ENCODE measurements at regions not wholly inside any gene's neighbourhood (a gene's known extent, or its start where the extent isn't known, plus 50 kb on each side); places are given as distances from the start of the nearest gene placed in this dataset.

DNA sequence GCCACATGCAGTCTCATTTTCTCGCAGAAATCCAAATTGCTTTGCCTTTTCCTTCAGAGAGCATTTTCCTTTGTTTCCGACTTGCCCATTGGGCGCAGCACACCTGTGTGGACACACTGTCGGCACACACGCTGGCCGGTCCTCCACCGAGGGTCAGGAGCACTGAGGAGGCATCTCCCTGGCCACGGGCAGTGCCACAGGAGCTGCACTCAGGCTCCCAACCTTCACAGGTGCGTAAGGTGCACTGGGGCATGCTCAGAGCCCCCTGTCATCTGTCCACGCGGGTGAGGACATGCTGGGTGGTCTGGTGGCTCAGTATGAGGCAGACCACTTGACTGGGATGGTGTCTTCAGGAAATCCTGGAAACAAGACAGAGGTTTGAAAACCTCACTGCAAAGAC, 779.1 kb downstream of the BRD1 start:
- DNase-seq = no peak

DNA sequence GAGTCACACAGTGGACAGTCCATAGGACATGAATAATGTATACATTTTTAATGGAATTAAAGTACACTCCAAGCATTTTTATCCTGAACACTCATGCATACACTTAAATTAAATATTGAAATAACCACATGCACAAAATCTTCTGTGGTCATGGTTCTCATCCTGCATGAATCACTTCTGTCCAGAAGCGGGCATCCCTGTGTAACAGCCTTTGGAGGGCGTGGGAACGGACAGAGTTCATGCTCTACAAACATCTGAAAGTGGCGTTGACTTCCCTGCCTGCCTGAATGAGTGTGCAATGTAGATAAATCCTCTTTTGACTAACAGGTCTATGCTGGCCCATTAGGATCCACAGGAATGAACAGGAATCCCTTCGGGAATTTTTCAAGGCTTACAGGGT, 780.2 kb downstream of the BRD1 start:
- no peak for DNase-seq

DNA sequence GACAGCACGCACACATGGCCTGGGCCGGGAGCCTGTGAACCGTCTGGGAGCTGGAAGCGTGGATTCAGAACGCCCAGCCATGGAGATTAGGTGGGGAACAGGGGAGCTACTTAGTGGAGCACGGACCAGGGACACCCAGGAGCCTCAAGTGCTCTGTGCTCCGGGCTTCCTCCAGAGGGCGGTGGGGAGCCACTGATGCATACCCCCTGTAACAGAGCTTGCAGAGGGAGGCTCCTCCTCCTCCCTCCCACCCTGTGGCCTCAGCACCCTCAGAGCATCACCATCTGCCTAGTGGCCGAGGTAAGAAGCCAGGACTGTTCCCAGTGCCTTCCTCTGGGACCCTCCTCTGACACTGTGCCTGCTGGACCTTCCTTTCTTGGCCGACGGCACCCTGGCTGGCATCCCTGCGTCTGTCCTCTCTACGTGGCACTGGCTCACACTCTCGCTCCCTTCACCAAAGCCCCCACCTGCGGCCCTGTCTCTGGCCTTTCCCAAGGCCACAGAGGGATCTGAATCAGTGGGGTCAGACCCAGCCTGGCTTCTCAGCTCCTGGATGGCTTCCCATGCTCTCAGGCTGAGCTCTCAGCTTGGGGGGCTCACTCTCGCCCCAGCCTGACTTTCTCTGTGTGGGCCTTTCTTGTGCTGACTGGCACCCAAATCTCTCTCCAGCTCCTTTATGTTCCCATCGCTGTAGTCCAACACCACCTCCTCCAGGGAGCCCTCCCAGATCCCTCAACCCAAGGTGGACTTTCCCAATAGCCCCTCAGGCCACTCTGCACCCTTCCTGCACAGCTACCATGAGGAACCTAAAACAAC, 780.9 kb downstream of the BRD1 start:
- DNase-seq = peak; percentile 24 to 35

DNA sequence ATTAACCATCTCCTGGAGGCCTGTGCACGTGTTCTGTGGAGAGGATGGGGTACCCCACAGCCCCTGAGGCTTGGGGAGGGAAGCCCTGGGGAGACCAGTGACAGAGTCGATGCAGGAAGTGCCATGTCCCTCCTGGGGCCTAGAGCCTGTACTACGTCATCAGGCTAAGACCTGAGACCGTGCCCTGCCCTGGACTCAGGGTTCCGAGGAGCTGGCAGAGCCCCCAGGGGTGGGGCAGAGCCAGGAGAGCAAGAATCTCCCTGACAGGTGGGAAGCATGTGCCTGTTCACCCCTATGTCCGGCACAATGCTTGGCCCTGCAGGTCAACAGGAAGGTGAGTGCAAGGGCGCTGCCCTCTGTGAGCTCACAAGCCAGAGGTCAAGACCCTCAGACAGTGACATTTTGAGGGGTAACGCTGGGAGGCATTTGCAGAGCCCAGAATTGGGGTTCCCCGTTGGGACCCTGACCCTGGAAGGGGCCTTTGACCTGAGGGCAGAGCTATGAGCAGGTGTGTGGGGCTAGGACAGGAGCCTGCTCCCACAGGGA, 781.6 kb downstream of the BRD1 start:
- DNase-seq = no peak

DNA sequence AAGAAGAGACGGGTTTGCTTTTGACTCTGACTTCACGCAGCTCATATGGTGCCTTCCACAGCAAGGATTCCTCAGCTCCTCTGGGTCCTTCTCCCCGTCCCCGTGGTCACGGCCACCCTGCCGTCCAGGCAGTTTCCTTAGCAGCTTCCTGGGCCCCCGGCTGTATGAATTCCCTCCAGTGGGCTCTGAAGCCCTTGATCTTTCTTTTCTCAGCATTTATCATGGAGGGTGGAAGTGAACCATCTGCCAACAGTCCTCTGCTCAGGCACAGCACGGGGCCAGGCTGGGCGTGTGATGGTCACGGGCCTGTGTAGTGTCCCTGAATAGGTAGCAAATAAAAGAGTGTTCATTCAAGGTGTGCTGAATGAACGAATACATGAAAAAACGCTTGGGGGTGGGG, 782.4 kb downstream of the BRD1 start:
- DNase-seq = no peak

DNA sequence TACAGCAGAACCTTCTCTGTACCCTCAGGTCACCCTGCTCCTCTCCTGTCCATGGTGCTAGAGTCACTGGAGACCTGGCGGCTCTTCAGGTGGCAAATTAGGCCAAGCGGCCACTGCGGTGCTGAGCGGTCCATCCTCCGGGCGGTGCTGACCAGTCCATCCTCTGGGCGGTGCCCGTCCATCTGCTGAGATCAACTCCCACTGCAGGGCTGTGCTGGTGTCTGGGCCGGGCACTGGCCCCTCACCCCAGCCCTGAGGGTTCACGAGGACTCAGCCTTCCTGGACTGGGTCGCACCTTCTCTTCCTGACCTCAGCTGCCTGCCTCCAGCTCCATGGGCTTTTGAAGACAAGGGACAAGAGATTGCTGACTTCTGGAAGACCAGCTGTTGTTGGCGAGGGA, 782.9 kb downstream of the BRD1 start:
- DNase-seq = no peak

DNA sequence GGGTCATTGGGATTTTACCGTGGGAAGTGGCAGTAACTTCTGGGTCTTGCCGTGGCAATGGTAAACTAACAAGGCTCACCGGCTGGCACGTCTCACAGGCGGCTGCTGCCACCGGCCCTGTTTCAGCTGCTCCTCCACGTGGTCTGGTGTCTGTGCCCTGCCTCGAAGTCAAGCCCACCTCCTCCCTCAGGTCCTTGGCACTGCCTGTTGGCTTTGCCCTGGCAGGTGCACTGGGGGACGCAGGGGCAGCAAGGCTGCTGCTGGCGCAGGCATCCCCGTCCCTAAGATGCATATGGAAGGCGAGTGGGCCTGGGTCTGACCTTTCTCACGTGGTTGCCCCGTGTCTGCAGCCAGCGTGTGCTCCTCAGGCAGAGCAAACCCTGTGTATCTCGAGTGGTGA, 783.6 kb downstream of the BRD1 start:
- DNase-seq = no peak

DNA sequence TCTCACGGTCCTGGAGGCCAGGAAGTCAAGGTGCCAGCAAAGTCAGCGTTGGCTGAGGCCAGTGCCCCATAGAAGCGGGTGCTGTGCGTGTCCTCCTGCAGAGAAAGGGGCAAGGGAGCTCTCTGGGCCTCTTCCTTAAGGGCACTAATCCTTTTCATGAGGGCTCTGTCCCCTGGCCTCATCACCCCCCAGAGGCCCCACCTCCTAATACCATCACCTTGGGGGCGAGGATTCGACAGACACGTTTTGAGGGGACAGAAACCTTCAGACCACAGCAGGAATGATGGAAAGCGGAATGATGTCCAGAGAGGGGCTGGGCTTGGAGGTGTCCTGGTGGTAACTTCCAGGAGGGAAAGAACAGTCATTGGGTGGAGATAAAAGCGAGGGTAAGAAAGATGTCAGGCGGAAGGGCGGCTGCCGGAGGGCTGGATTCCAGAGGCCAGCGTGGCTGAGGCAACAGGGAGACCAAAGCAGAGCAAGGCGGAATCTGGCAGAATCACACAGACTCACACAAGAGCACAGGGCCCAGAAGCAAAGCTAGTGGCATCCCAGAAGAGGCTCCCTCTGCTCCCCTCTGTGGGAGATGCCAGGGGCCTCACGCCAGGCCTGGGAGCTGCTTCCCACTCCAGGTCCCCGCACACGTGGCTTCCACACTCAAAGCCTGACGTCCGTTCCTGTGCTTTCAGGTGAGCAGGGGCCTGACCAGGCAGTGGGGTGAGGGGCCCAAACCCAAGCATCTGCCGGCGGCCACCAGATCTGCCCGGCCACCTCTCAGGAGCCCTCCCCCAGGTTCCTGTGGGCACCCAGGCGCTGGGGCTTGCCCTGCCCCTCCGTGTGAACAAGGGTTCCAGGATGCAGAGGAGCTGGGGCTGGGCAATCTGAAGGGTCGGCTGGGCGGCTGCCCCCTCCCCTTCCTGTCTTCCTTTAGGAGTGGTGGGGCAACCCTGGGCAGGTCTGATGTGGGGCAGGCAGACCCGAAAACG, 784.5 kb downstream of the BRD1 start:
- no peak for DNase-seq

DNA sequence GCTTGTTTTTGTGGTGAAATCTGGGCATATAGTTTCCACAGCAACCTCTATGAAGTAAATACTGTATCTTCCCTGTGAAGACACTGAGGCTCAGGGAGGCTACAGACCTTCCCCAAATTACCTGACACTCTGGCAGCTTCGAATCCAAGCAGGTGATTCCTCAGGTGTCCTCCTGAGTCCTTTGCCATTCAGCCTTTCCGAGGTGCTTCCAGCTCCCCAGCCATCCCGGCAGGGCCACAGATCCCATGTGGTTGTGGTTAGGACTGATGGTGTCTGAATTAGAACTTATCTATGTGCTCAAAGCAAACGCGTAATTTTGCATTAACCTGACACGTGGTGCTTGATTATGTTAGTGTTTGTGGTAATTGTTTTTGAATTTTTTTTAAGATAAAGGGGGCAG, 785.6 kb downstream of the BRD1 start:
- no peak for DNase-seq

DNA sequence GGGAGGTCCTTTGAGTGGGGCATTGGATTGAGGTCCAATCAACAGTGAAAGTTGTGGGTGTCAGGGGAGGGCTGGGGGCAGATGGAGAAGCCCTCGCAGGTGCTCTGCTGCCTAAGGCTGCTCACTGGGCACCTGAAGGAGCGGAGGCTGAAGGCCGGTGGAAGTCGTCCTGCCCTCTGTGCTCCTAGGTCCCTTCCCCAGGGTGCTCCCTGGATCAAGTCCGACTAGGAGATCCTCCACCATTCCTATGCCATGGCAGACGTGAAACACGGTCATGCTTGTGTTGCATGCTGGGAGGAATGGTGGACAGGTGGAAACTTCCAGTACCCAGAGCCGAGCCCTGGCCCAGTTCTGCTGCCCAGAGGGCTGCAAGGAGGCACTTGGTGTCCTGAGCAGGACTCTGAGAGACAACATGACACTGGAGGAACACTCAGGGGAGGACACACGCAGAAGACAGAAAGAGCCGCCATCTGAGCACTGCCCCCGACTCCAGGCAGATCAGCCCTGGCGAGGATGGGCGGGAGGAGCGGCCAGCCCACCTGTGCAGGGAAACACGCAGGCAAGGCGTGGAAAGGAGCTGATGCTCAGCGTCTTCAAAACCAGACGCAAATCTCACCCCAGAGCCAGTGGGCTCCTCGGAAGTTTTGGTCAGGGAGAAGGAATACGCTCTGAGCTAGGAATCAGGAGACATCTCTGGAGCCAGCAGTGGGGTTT, 786.8 kb downstream of the BRD1 start:
- DNase-seq = no peak

DNA sequence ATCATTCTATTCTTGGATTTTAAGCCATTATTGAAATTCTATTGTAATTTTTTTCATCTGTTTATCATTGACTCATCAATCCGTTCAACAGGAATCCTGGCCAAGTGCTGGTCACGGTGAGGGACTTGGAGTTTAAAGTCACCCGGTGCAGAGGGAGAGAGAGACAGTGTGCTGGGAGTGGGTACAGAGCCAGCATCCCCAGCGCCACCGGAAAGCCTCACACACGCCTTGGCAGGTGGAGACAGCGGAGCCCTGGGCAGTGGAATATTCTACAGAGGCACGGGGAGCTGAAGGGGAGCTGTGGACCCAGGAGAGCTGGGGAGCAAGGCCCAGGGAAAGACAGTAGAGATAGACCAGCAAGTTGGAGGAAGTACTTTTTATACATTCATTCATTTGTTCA, 787.6 kb downstream of the BRD1 start:
- DNase-seq = no peak

DNA sequence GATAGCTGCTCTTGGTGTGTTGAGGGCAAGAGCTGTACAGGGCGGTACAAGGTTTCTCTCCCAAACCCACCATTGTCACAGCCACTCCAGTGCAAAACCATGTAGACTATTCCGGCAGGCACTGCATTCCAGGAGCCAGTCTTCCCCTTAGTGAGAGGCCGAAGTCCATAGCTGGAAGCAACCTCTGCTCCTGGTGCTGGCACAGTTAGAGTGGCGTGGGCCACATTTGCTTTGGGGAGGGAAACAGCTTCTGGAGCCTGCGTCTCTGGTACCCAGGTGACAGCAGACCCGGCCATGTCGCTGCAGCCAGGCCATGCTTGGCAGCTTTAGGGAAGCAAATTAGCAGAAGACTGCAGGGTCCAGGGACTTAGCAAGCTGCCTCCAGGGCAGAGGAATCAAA, 788.0 kb downstream of the BRD1 start:
- no peak for DNase-seq

DNA sequence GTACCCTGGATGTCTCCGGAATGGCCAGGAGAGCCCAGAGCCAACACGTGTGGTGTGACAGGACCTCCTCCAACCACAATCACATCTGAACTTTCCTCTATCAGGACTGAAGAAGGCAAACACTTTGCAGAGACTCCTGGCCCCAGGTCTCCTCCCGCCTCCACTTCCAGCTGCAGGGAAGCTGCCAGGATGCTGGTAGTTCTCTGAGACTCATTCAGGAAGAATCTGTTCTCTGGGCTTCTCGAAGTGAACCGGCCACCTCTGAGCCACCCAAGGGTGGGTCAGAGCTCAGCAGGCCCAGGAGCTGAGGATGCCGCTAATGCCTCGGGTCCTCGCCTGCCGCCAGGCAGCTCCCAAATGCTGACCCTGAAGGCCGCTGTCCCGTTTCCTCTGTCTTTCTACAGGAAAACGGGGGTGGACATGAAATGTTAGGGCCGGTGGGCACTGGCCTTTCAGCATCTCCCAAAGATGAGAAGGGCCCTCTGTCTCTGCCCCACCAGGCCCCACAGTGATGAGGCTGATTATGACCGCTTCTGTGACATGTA, 789.9 kb downstream of the BRD1 start:
- DNase-seq = no peak

DNA sequence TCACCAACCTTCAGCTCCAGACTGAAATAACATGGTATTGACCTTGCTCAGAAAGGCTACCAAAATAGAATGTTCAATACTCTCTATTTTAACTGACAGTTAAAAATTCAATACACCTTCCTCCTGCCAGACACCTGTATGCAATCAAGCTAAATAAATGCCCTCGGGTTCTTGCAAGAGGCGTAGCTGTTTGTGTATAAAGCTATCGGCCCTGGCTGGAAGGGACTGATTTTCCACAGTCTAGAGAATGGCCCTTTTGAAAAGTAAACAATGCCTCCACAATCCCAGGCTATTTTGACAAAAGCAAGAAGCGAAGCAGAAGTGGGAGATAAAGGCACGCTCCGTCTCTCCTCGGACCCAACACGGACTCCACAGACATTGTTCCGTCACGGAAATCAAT, 791.2 kb downstream of the BRD1 start:
- DNase-seq = no peak

DNA sequence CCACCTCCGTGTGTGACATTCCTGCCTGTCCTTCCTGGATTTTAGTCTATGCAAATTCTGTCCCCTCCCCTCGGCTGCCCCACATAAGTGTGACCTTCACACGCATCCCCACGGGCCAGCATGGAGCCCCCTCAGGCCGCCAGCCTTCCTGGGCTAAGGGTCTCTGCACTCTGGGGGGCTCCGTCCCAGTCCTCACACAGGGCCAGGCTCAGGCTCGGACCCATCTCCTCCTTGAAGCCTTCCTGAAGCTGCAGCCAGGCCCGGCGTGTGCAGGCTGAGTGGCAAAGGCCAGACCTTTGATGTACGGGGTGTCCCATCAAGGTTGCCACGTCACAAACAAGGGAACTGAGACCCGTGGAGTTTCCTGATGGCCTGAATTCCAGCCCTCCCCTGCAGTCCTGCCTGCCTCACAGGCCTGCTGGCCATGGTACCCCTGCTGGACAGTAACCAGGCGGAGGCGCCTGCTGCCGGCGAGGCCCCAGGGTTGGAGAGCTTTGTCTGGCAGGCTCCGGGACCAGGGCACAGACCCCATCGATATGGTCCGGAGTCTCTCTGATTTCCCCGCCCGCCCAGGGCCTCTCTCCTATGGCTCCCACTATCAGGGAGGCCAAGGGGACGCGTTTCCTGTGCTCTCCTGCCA, 791.7 kb downstream of the BRD1 start:
- DNase-seq = no peak

DNA sequence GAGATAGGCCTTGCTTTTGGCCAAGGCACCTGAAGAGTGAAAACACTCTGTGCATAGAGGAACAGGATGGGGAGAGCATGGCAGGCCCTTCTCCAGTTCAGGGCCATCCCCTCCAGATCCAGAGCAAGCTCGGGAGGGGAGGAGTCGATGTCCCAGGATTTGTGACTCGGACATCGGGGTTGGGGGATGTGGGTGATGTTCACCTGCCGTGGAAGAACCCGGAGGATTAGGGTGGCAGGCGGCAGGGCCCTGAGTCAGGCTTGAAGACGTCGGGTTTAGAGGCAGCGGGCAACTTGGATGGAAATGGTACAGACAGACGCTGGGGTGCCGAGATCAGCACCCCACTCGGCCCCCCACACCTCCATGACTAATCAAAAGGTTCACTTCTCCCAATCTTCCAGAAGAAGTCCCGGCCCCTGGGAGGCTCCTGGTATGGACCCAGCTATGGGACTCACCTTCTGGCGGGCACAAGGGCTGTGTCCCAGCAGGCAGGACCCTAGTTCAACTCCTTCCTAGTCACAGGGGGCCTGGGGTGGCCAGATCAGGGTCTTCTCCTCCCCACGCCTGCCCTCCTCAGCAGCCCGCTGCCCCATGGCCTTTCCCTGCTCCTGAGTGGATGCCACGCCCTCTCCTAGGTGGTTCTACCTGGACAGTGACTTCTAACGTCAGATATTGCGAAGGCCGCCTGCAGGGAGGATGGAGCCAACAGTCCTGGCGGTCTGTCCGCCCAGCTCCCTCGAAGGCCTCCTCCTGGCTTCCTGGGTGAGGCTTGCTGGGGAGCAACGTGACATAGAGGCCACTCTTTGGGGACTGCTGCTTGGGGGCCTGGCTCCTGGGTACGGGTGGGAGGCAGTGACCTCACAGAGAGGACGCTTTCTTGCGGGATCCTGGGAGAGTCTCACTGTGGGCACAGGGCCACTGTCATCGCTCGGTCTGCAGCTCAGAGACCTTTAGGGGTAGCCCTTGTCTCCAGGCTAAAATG, 792.5 kb downstream of the BRD1 start:
- DNase-seq = no peak

DNA sequence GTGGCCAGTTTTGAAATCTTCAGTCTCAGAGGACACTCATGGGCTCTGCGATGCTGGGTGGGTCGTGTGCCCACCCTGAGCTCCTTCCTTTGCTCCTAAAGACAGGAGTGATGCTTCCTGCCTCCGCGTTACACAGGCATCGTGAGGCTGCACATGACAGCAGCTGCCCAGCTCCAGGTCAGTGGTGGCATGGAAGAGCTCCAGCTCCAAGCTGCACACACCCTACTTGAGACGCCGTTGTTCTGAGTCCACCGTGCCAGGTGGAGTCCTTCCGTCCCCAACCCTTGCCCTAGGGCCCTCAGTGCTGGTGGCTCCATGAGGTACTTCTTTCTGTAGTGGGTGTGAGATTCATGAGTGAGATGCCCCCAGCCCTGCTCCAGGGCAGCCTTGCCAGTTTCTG, 794.1 kb downstream of the BRD1 start:
- DNase-seq = no peak

DNA sequence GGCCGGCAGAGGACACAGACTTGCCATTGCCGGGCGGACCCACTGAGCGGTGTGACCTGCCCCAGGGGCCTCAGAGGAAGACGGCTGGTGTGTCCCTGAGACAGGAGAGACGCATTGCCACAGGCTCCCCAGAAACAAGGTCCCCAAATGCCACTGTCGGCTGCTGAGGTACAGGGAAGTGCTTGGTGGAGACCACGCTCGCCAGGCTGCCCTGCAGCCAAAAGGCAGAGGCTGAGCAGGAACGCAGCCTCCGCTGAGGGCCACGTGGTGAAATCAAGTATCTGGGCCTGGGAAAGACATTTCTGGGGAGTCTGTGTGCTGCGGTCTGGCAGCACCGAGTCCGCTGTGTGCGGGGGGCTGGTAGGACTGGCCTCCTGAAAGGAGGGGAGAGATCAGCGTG, 794.9 kb downstream of the BRD1 start:
- DNase-seq = no peak

DNA sequence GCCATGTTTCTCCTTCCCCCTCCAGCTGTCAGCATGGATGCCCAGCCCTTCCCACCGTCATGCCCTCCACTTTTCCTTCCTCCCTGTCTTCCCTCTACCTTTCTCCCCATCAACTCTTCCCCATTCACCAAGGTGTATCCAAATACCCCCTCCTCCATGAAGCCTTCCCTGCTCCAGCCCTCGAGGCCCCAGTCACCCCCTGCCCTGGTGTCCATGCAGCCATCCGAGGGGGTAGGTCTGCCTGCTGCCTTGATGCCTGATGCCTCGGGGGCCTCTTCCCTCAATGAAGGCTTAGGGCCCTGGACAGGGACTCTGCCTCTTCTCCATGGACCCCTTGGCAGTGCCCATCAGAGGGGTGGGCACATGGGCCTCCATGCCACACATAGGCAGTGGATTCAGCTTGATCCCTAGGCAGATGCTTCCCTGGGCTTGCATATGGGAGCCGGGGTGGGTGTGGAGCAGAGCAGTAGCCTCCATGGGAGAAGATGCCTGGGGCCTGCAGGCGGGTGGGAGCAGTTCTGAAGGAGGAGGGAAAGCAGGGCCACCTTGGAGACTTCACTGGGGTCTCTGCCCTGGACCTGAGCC, 795.8 kb downstream of the BRD1 start:
- no peak for DNase-seq

DNA sequence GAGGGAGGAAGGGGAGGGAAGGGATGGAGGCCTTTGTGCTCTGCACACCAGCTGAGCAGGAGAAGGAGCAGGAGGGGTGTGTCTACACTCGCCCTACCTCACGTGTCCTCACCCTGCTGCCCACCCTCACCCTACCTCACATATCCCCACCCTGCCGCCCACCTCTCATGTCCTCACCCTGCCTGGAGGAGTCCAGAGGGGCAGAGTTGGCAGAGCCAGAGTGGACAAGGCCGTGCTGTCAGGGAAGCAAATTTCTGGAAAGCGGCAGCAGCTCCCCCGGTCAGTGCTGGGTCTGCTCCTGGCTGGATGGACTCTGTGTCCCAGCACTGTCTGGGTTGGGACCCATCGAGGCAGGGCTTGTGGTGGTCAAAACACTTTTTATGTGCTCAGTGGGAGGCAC, 799.6 kb downstream of the BRD1 start:
- DNase-seq = no peak

DNA sequence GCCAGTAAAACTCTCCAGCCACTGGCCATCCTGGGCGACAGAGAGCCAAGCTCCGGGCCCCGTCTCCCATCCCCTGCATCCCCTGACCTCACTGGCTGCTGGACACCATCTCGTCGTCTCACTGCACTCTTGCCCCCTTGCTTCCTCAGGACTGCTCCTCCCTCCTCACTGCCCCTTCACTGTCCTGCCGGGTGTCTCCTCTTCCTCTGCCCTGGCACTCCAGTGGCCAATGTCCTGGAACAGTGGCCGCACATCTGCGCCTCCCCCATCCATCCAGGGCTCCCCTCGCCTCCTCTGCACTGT, 800.4 kb downstream of the BRD1 start:
- no peak for DNase-seq

Measured in SW 1271 (cell line).